VCaP (cell line): ENCODE measurements at regions not wholly inside any gene's neighbourhood (a gene's known extent, or its start where the extent isn't known, plus 50 kb on each side); places are given as distances from the start of the nearest gene placed in this dataset.

Experiments used
- H3K27ac ChIP-seq: fragments of 450-650 bp; 2 replicates; pipeline ENCODE4 v1.5.1; 2017
- CTCF ChIP-seq: fragments of 450-650 bp; conservative IDR thresholded peaks from 2 replicates; pipeline ENCODE4 v1.5.1; 2017; ENCODE audit warnings: mild to moderate bottlenecking, moderate library complexity

GRCh38 chr11:26227301-26227746 is 104.6 kb upstream of the ANO3 start:
- H3K27ac ChIP-seq: no peak overlapping the region
- peak; percentile 72 for TF ChIP-seq CTCF

- no peak for TF ChIP-seq CTCF
- no peak overlapping the region for H3K27ac ChIP-seq
Measured at GRCh38 chr11:26227883-26228502, 103.9 kb upstream of the ANO3 start.

- no peak for TF ChIP-seq CTCF
Measured at GRCh38 chr11:26228778-26229177, 103.2 kb upstream of the ANO3 start.

GRCh38 chr11:26229257-26229656 is 102.7 kb upstream of the ANO3 start:
- TF ChIP-seq CTCF: no peak

More at GRCh38 chr11:26228778-26229177, 103.2 kb upstream of the ANO3 start:
- H3K27ac ChIP-seq: no peak overlapping the region

GRCh38 chr11:26229981-26230380 is 101.9 kb upstream of the ANO3 start:
- no peak for TF ChIP-seq CTCF
- no peak overlapping the region for H3K27ac ChIP-seq

More at GRCh38 chr11:26229257-26229656, 102.7 kb upstream of the ANO3 start:
- no peak overlapping the region for H3K27ac ChIP-seq

- no peak overlapping the region for H3K27ac ChIP-seq
- TF ChIP-seq CTCF: no peak
Measured at GRCh38 chr11:26231252-26231661, 100.7 kb upstream of the ANO3 start.

GRCh38 chr11:26234451-26234850 is 97.5 kb upstream of the ANO3 start:
- TF ChIP-seq CTCF: no peak
- H3K27ac ChIP-seq: no peak overlapping the region
